Thyroid gland (tissue), 4 donors: ENCODE measurements at regions not wholly inside any gene's neighbourhood (a gene's known extent, or its start where the extent isn't known, plus 50 kb on each side); places are given as distances from the start of the nearest gene placed in this dataset.
"Not testable (repeated sequence)": the region's sequence is repeated elsewhere in the genome, so short reads cannot be mapped to it uniquely, and the experiment has no call there.

ENCODE experiments used
- DNase-seq, 2 donors: peaks; one replicate each; pipeline ENCODE4 v3.0.0-alpha.2; 2019
- H3K27ac ChIP-seq, 3 donors: fragments of 200-600 bp; sonication (generic); 1 replicate in 2 of 3; 2 replicates in 1 of 3; pipeline ENCODE4 v1.5.1; 2016 to 2019; ENCODE audit warnings: mild to moderate bottlenecking in 1 of 3, moderate library complexity in 1 of 3
- H3K27me3 ChIP-seq: fragments of 200-600 bp; sonication (generic); one replicate; pipeline ENCODE4 v1.5.1; 2019
- H3K36me3 ChIP-seq, 2 donors: fragments of 200-600 bp; sonication (generic); one replicate each; pipeline ENCODE4 v1.5.1; 2016 to 2019
- H3K4me1 ChIP-seq, 2 donors: fragments of 200-600 bp; sonication (generic); one replicate each; pipeline ENCODE4 v1.5.1; 2017 to 2019
- H3K4me3 ChIP-seq, 3 donors: fragments of 200-600 bp; sonication (generic); replicated peaks in 1 of 3; 1 replicate in 2 of 3; 2 replicates in 1 of 3; pipeline ENCODE4 v1.5.1; 2016; ENCODE audit warnings: mild to moderate bottlenecking in 1 of 3
- H3K9me3 ChIP-seq: fragments of 200-600 bp; sonication (generic); one replicate; pipeline ENCODE4 v1.5.1; 2017
- CTCF ChIP-seq, 6 experiments: fragments of 200-600 bp in 3 of 6; fragments of 450-650 bp in 3 of 6; sonication (generic) in 3 of 6; IDR thresholded peaks; one replicate each; pipeline ENCODE4 v1.5.1; 2016 to 2019; ENCODE audit warnings: antibody characterized with exemption in 6 of 6, mild to moderate bottlenecking in 2 of 6, inconsistent platforms in 1 of 6, moderate library complexity in 1 of 6
- POLR2A ChIP-seq, 2 donors: fragments of 450-650 bp; IDR thresholded peaks; one replicate each; pipeline ENCODE4 v1.6.1; 2017; ENCODE audit warnings: antibody characterized with exemption in 2 of 2, mild to moderate bottlenecking in 2 of 2, moderate library complexity in 1 of 2
- WGBS, 2 donors: methylation state at CpG; one replicate each; pipeline ENCODE4 v1.1.5; 2017; 5-methylcytosine and 5-hydroxymethylcytosine counted together
- intact Hi-C: fragments of 100-400 bp; cut with DNase I; formaldehyde crosslinking; loops from one replicate; pipeline ENCODE4 v1.15.1; 2023

- WGBS, 2 donors: 96 to 98% methylated on average over 6 of the region's 6 CpGs
- TF ChIP-seq POLR2A (IDR thresholded peaks at IDR 0.05): no peak
- no peak for TF ChIP-seq CTCF (IDR thresholded peaks at IDR 0.05)
- Histone ChIP-seq H3K27ac (no peak overlapping the region), H3K36me3 (no peaks in the 10 kb centered on the region), H3K27me3 (no peaks in the 10 kb centered on the region), H3K4me3 (no peak overlapping the region), H3K9me3 (no peaks in the 10 kb centered on the region), H3K4me1 (no peaks in the 10 kb centered on the region)
- intact Hi-C loops: no loop called here
- DNase-seq: no peak
Measured at GRCh38 chr9:85872463-85872862, 68.5 kb upstream of the NAA35 start.

- no peak overlapping the region for H3K4me3 ChIP-seq
- H3K4me1 ChIP-seq: no peaks in the 10 kb centered on the region
- H3K36me3 ChIP-seq: no peaks in the 10 kb centered on the region
- H3K27ac ChIP-seq: no peak overlapping the region
- TF ChIP-seq POLR2A (IDR thresholded peaks at IDR 0.05) (no peak), CTCF (IDR thresholded peaks at IDR 0.05) (no peak)
- DNase-seq: no peak
- intact Hi-C loops: no loop called here
- no peaks in the 10 kb centered on the region for H3K27me3 ChIP-seq
- no peaks in the 10 kb centered on the region for H3K9me3 ChIP-seq
Measured at GRCh38 chr9:85876628-85877027, 64.3 kb upstream of the NAA35 start.

GRCh38 chr9:85878872-85879597, 61.9 kb upstream of the NAA35 start:
- WGBS, 2 donors: 71 to 74% methylated on average over 5 of the region's 5 CpGs
- intact Hi-C loops, H3K4me1 ChIP-seq, H3K27ac ChIP-seq, H3K27me3 ChIP-seq, H3K36me3 ChIP-seq, H3K9me3 ChIP-seq, DNase-seq, H3K4me3 ChIP-seq: not testable (repeated sequence)

GRCh38 chr9:85880507-85880906, 60.4 kb upstream of the NAA35 start:
- intact Hi-C loops, H3K4me1 ChIP-seq, H3K4me3 ChIP-seq, H3K36me3 ChIP-seq, DNase-seq, H3K27me3 ChIP-seq, H3K27ac ChIP-seq, H3K9me3 ChIP-seq: not testable (repeated sequence)
- WGBS, 2 donors: 61 to 65% methylated on average over 3 of the region's 3 CpGs

- 96% methylated on average over 8 of the region's 8 CpGs for WGBS, 2 donors
- intact Hi-C loops: no loop called here
Measured at GRCh38 chr9:85884256-85884655, 56.7 kb upstream of the NAA35 start.

GRCh38 chr9:85890962-85891361, 50.0 kb upstream of the NAA35 start:
- Histone ChIP-seq H3K9me3 (no peaks in the 10 kb centered on the region), H3K27me3 (no peaks in the 10 kb centered on the region), H3K36me3 (no peaks in the 10 kb centered on the region), H3K4me3 (no peak overlapping the region), H3K27ac (no peak overlapping the region), H3K4me1 (no peaks in the 10 kb centered on the region)
- intact Hi-C loops: no loop called here
- no peak for DNase-seq
- 74 to 75% methylated on average over 1 of the region's 1 CpG for WGBS, 2 donors
- TF ChIP-seq POLR2A (IDR thresholded peaks at IDR 0.05): no peak
- TF ChIP-seq CTCF (IDR thresholded peaks at IDR 0.05): no peak

More at GRCh38 chr9:85884256-85884655, 56.7 kb upstream of the NAA35 start:
- H3K36me3 ChIP-seq: no peaks in the 10 kb centered on the region
- no peaks in the 10 kb centered on the region for H3K9me3 ChIP-seq
- no peaks in the 10 kb centered on the region for H3K4me1 ChIP-seq
- no peak overlapping the region for H3K27ac ChIP-seq
- no peak overlapping the region for H3K4me3 ChIP-seq
- DNase-seq: no peak
- H3K27me3 ChIP-seq: no peaks in the 10 kb centered on the region
- TF ChIP-seq POLR2A (IDR thresholded peaks at IDR 0.05) (no peak), CTCF (IDR thresholded peaks at IDR 0.05) (no peak)
